Fibroblast of lung (primary cell): ENCODE measurements at regions not wholly inside any gene's neighbourhood (a gene's known extent, or its start where the extent isn't known, plus 50 kb on each side); places are given as distances from the start of the nearest gene placed in this dataset.

ENCODE experiments used
- DNase-seq, 2 donors: peaks; one replicate each; pipeline versions ENCODE4 v3.0.0 to v3.0.0-alpha.2; 2010; ENCODE audit warnings: low read depth in 2 of 2
- H2AFZ ChIP-seq: 2 replicates; pipeline ENCODE4 v1.5.1; 2012; ENCODE audit warnings: low read length, control low read depth, inconsistent platforms
- H3K27ac ChIP-seq: 2 replicates; pipeline ENCODE4 v1.5.1; 2011; ENCODE audit warnings: low read length, control low read depth; ENCODE audit not compliant: insufficient read depth
- H3K27me3 ChIP-seq: 2 replicates; pipeline ENCODE4 v1.5.1; 2011; ENCODE audit warnings: mild to moderate bottlenecking, low read length; ENCODE audit not compliant: control insufficient read depth, insufficient read depth
- H3K36me3 ChIP-seq: 2 replicates; pipeline ENCODE4 v1.5.1; 2011; ENCODE audit warnings: low read length; ENCODE audit not compliant: control insufficient read depth, insufficient read depth
- H3K4me1 ChIP-seq: 2 replicates; pipeline ENCODE4 v1.5.1; 2011; ENCODE audit warnings: low read length; ENCODE audit not compliant: control insufficient read depth, insufficient read depth; ENCODE audit errors: extremely low read depth
- H3K4me2 ChIP-seq: 2 replicates; pipeline ENCODE4 v1.5.1; 2011; ENCODE audit warnings: low read length, control low read depth; ENCODE audit not compliant: insufficient read depth; ENCODE audit errors: extremely low read depth
- H3K4me3 ChIP-seq, 4 experiments: fragments of 200-600 bp in 1 of 4; sonication (generic) in 1 of 4; replicated peaks in 1 of 4; 2 replicates each; pipeline ENCODE4 v1.5.1; 2011 to 2016; ENCODE audit warnings: low read length in 4 of 4, low read depth in 3 of 4, mild to moderate bottlenecking in 3 of 4, control low read depth in 2 of 4, inconsistent platforms in 1 of 4, mixed read lengths in 1 of 4; ENCODE audit not compliant: insufficient read depth in 1 of 4; ENCODE audit errors: control extremely low read depth in 1 of 4
- H3K79me2 ChIP-seq: 2 replicates; pipeline ENCODE4 v1.5.1; 2012; ENCODE audit warnings: mild to moderate bottlenecking, low read length, inconsistent platforms; ENCODE audit not compliant: control insufficient read depth, insufficient read depth
- H3K9ac ChIP-seq: 2 replicates; pipeline ENCODE4 v1.5.1; 2011; ENCODE audit warnings: mild to moderate bottlenecking, low read length, control low read depth; ENCODE audit not compliant: insufficient read depth
- H3K9me3 ChIP-seq: 2 replicates; pipeline ENCODE4 v1.5.1; 2012; ENCODE audit warnings: low read depth, low read length; ENCODE audit not compliant: control insufficient read depth, insufficient read depth
- H4K20me1 ChIP-seq: 2 replicates; pipeline ENCODE4 v1.5.1; 2011; ENCODE audit warnings: low read length; ENCODE audit not compliant: control insufficient read depth, insufficient read depth; ENCODE audit errors: extremely low read depth
- CTCF ChIP-seq, 2 donors: IDR thresholded peaks in 1 of 2; conservative IDR thresholded peaks in 1 of 2; 1 replicate in 1 of 2; 2 replicates in 1 of 2; pipeline ENCODE4 v1.5.1; 2011 to 2012; ENCODE audit warnings: low read length in 2 of 2, control low read depth in 1 of 2, inconsistent platforms in 1 of 2, low read depth in 1 of 2, mild to moderate bottlenecking in 1 of 2
- EZH2 ChIP-seq: IDR thresholded peaks from 2 replicates; pipeline ENCODE4 v1.5.1; 2012; ENCODE audit warnings: low read length, control low read depth, mild to moderate bottlenecking; ENCODE audit errors: missing control alignments

GRCh38 chr7:116384936-116385635 is 114.5 kb upstream of the CAV2 start:
- H4K20me1 ChIP-seq: no peaks in the 10 kb centered on the region
- H3K79me2 ChIP-seq: no peaks in the 10 kb centered on the region
- TF ChIP-seq CTCF (conservative IDR thresholded peaks at IDR 0.05 in 1 of 2, IDR thresholded peaks at IDR 0.05 in 1 of 2; ENCODE audit: low read depth in 1 of 2, low read length in 2 of 2) (no peak), EZH2 (no peak)
- no peak overlapping the region for H3K9ac ChIP-seq
- H2AFZ ChIP-seq: no peak overlapping the region
- DNase-seq: peak in 1 of 2 donors; percentile 45
- no peak overlapping the region for H3K4me2 ChIP-seq
- no peak overlapping the region for H3K27ac ChIP-seq
- no peaks in the 10 kb centered on the region for H3K9me3 ChIP-seq
- no peak overlapping the region for H3K4me3 ChIP-seq
- no peaks in the 10 kb centered on the region for H3K4me1 ChIP-seq
- no peaks in the 10 kb centered on the region for H3K36me3 ChIP-seq
- H3K27me3 ChIP-seq: no peaks in the 10 kb centered on the region

GRCh38 chr7:116386674-116387073 is 112.9 kb upstream of the CAV2 start:
- H4K20me1 ChIP-seq: no peaks in the 10 kb centered on the region
- H3K9ac ChIP-seq: no peak overlapping the region
- H3K36me3 ChIP-seq: no peaks in the 10 kb centered on the region
- H3K4me1 ChIP-seq: no peaks in the 10 kb centered on the region
- H3K9me3 ChIP-seq: no peaks in the 10 kb centered on the region
- no peak overlapping the region for H3K4me3 ChIP-seq
- H3K27me3 ChIP-seq: no peaks in the 10 kb centered on the region
- TF ChIP-seq CTCF (conservative IDR thresholded peaks at IDR 0.05 in 1 of 2, IDR thresholded peaks at IDR 0.05 in 1 of 2; ENCODE audit: low read depth in 1 of 2, low read length in 2 of 2): no peak
- no peak for TF ChIP-seq EZH2
- H3K27ac ChIP-seq: no peak overlapping the region
- no peak overlapping the region for H3K4me2 ChIP-seq
- H2AFZ ChIP-seq: no peak overlapping the region
- no peaks in the 10 kb centered on the region for H3K79me2 ChIP-seq
- no peak for DNase-seq

GRCh38 chr7:116390363-116390762 is 109.2 kb upstream of the CAV2 start:
- TF ChIP-seq CTCF (conservative IDR thresholded peaks at IDR 0.05 in 1 of 2, IDR thresholded peaks at IDR 0.05 in 1 of 2; ENCODE audit: low read depth in 1 of 2, low read length in 2 of 2): no peak
- no peak for TF ChIP-seq EZH2
- Histone ChIP-seq H2AFZ (no peak overlapping the region), H3K79me2 (no peaks in the 10 kb centered on the region), H3K27ac (no peak overlapping the region), H3K36me3 (no peaks in the 10 kb centered on the region), H4K20me1 (no peaks in the 10 kb centered on the region), H3K4me3 (no peak overlapping the region), H3K9me3 (no peaks in the 10 kb centered on the region), H3K9ac (no peak overlapping the region), H3K4me2 (no peak overlapping the region), H3K4me1 (peaks cover 8% of the 10 kb centered on the region), H3K27me3 (no peaks in the 10 kb centered on the region)
- DNase-seq: no peak
